OCI-LY7 (cell line): ENCODE measurements at regions not wholly inside any gene's neighbourhood (a gene's known extent, or its start where the extent isn't known, plus 50 kb on each side); places are given as distances from the start of the nearest gene placed in this dataset.
"Not testable (repeated sequence)": the region's sequence is repeated elsewhere in the genome, so short reads cannot be mapped to it uniquely, and the experiment has no call there.

ENCODE experiments used
- EZH2phosphoT487 ChIP-seq: fragments of 200-600 bp; sonication (generic); IDR thresholded peaks from 2 replicates; pipeline ENCODE4 v1.6.1; 2018; ENCODE audit warnings: low read depth, borderline replicate concordance, mild to moderate bottlenecking, mixed run types, antibody characterized with exemption, low read length, moderate library complexity, mixed read lengths
- TF ChIP-seq, protein P1 (sequence below): fragments of 200-600 bp; sonication (generic); conservative IDR thresholded peaks from 2 replicates; pipeline ENCODE4 v1.5.1; 2014; ENCODE audit warnings: mild to moderate bottlenecking, antibody characterized with exemption, low read length, moderate library complexity, mixed read lengths

DNA sequence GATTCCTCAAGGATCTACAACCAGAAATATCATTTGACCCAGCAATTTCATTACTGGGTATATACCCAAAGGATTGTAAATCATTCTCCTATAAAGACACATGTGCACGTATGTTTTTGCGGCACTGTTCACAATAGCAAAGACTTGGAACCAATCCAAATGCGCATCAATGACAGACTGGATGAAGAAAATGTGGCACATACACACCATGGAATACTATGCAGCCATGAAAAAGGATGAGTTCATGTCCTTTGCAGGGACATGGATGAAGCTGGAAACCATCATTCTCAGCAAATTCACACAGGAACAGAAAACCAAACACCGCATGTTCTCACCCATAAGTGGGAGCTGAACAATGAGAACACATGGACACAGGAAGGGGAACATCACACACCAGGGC is 119.5 kb upstream of the SHOX start:
- TF ChIP-seq, protein P1, sequence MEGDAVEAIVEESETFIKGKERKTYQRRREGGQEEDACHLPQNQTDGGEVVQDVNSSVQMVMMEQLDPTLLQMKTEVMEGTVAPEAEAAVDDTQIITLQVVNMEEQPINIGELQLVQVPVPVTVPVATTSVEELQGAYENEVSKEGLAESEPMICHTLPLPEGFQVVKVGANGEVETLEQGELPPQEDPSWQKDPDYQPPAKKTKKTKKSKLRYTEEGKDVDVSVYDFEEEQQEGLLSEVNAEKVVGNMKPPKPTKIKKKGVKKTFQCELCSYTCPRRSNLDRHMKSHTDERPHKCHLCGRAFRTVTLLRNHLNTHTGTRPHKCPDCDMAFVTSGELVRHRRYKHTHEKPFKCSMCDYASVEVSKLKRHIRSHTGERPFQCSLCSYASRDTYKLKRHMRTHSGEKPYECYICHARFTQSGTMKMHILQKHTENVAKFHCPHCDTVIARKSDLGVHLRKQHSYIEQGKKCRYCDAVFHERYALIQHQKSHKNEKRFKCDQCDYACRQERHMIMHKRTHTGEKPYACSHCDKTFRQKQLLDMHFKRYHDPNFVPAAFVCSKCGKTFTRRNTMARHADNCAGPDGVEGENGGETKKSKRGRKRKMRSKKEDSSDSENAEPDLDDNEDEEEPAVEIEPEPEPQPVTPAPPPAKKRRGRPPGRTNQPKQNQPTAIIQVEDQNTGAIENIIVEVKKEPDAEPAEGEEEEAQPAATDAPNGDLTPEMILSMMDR, result not testable (repeated sequence)
- TF ChIP-seq EZH2phosphoT487, result not testable (repeated sequence)
